HUES6 (cell line): ENCODE measurements at regions not wholly inside any gene's neighbourhood (a gene's known extent, or its start where the extent isn't known, plus 50 kb on each side); places are given as distances from the start of the nearest gene placed in this dataset.
"Not testable (repeated sequence)": the region's sequence is repeated elsewhere in the genome, so short reads cannot be mapped to it uniquely, and the experiment has no call there.

Source experiments
- H3K27ac ChIP-seq: 2 replicates; pipeline ENCODE4 v1.7.0; 2013; ENCODE audit warnings: low read depth, mild to moderate bottlenecking, low read length, inconsistent platforms
- H3K27me3 ChIP-seq: 2 replicates; pipeline ENCODE4 v1.6.1; 2013; ENCODE audit warnings: low read length; ENCODE audit not compliant: control insufficient read depth, insufficient read depth
- H3K36me3 ChIP-seq: 2 replicates; pipeline ENCODE4 v1.6.1; 2013; ENCODE audit warnings: low read length; ENCODE audit not compliant: control insufficient read depth, insufficient read depth
- H3K4me1 ChIP-seq: 2 replicates; pipeline ENCODE4 v1.6.1; 2013; ENCODE audit warnings: low read length; ENCODE audit not compliant: control insufficient read depth, insufficient read depth
- H3K4me3 ChIP-seq: 2 replicates; pipeline ENCODE4 v1.5.1; 2013; ENCODE audit warnings: low read depth, low read length
- H3K9ac ChIP-seq: one replicate; pipeline ENCODE4 v1.6.1; 2013; ENCODE audit warnings: mild to moderate bottlenecking, low read length
- H3K9me3 ChIP-seq: 2 replicates; pipeline ENCODE4 v1.6.1; 2013; ENCODE audit warnings: low read depth, low read length; ENCODE audit not compliant: control insufficient read depth, insufficient read depth

DNA sequence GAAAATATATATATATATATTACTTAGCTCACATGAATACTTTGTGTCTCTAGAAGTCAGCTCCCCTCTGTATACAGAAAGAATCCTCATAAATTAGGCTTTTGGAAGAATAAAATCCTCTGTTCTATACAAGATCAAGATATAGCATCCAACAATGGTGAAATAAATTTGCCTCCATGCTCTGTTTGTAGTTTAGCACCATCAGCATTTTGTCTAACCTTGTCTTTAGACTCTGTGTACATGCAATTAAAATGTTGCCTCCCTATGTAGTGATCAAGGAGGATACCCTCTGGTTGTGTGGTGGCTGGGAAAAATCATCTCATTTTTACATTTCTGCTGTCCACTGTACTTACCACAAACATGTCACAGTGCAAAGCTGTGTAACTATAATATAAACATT is 189.7 kb downstream of the C7orf25 start:
- Histone ChIP-seq H3K4me3 (no peak overlapping the region), H3K27me3 (no peaks in the 10 kb centered on the region), H3K4me1 (peaks cover 7% of the 10 kb centered on the region; the same call in 1 of the 2 replicates), H3K27ac (no peak overlapping the region), H3K9me3 (no peaks in the 10 kb centered on the region), H3K9ac (no peak overlapping the region), H3K36me3 (no peaks in the 10 kb centered on the region)

DNA sequence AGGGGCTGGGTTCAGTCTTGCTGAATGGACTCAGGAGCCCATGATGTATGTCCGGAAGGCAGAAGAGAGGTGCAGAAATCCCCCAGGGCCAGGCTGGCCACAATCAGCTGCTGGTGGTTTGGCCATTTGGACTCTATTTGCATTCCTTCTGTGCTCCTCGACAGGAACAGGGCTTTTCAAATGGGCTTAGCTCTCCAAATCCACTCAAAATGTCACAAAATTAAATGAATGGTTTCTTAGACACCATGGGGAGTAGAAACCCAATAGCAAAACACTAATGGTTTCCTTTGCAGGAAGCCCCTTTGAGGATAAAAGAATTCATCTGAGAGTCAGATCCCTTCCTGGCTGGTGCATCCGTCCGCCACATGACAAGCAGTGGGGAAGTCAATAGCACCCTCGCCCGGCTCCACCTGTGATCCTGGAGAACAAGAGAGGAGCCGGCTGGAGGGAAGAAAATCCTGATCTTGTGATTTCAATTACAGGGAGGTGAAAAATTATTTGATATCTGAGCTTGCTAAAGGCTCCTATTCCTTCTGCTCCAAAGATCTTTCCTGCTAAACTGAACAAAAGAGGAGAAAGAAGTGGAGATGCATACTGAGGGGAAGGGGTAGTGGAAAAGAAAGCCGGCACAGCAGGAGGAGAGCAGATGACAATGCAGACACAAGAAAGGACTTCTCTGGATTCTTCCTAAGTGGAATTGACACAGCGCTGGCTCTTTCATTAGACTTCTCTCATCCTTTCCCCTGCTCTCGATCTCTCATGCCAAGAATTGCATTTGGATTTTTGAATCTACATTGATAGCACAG is 190.7 kb downstream of the C7orf25 start:
- Histone ChIP-seq H3K36me3 (no peaks in the 10 kb centered on the region), H3K27ac (no peak overlapping the region), H3K9ac (no peak overlapping the region), H3K4me1 (peaks cover 7% of the 10 kb centered on the region; the same call in 1 of the 2 replicates), H3K9me3 (no peaks in the 10 kb centered on the region), H3K4me3 (no peak overlapping the region), H3K27me3 (no peaks in the 10 kb centered on the region)

DNA sequence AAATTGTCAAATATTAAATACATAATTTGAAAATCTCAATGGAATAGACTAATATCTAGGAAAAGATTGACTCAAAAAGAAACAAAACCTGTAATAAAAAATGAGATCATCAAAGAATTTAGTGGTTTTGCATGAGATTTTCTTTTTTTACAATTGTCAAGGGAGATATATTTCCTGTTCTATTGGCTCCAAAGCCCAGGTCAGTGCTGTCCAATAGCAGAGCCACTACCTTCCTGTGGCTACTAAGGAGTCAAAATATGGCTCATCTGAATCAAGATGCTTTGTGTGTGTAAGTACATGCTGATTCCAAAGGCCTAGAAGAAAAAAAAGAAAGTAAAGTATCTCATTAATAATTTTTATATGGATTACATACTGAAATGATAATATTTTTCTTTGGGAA is 191.9 kb downstream of the C7orf25 start:
- Histone ChIP-seq H3K36me3 (no peaks in the 10 kb centered on the region), H3K9ac (no peak overlapping the region), H3K9me3 (no peaks in the 10 kb centered on the region), H3K4me1 (peaks cover 7% of the 10 kb centered on the region; the same call in 1 of the 2 replicates), H3K27ac (no peak overlapping the region), H3K4me3 (no peak overlapping the region), H3K27me3 (no peaks in the 10 kb centered on the region)

DNA sequence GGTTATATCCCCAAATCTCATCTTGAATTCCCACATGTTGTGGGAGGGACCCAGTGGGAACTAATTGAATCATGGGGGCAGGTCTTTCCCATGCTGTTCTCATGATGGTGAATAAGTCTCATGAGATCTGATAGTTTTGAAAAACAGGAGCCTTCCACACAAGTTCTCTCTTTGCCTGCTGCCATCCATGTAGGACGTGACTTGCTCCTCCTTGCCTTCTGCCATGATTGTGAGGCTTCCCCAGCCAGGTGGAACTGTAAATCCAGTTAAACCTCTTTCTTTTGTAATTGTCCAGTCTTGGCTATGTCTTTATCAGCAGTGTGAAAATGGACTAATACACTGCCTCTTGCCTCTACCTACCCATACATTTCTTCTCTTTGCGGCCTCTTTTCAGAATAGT is 193.4 kb downstream of the C7orf25 start:
- H3K4me3 ChIP-seq, H3K27me3 ChIP-seq, H3K9me3 ChIP-seq, H3K4me1 ChIP-seq, H3K36me3 ChIP-seq, H3K9ac ChIP-seq, H3K27ac ChIP-seq: not testable (repeated sequence)

DNA sequence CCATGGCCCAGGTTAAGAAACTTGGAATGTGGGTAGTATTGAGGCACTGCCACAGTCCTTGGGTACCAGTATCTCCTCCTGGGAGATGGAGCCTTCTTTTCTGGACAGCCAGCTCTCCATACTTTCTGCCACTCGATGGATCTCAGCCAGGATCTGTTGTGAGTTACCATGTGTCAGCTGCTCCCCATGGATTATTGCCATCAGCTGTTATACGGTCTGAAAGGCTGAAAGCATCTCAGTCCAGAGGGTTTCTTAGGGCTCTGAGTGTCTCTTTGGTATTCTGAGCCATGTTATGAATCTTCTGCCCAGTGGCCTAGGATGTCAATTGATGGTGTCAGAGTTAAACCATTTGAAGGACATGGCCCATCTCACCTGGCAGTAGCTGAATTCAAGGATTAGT is 197.5 kb downstream of the C7orf25 start:
- Histone ChIP-seq H3K4me1 (no peaks in the 10 kb centered on the region), H3K9me3 (0 out of 2 replicates have a peak, but pooled peaks cover 5% of the 10 kb centered on the region), H3K27ac (no peak overlapping the region), H3K4me3 (no peak overlapping the region), H3K9ac (no peak overlapping the region), H3K27me3 (no peaks in the 10 kb centered on the region), H3K36me3 (no peaks in the 10 kb centered on the region)

DNA sequence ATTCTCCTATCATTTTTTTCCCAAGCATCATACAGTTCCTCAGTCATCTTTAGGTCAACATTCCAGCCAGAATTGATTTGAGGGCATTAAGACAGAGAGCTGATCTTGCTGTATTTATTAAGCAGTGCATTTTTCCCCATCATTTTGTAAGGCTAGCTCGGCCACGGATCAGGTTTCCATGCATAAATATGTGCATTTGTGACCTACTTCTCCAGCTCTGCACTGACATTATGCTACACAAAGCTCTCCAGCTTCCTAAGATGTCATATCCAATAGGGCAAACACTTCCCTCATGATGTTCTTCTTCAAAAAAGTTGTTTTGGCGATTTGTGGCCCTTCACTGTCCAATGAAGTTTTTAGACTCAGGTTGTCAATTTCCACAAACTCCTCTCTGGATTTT is 202.6 kb downstream of the C7orf25 start:
- H3K4me3 ChIP-seq, result no peak overlapping the region
- H3K27ac ChIP-seq, result no peak overlapping the region
- no peaks in the 10 kb centered on the region for H3K36me3 ChIP-seq
- H3K9ac ChIP-seq, result no peak overlapping the region
- H3K9me3 ChIP-seq, result 0 out of 2 replicates have a peak, but pooled peaks cover 5% of the 10 kb centered on the region
- no peaks in the 10 kb centered on the region for H3K27me3 ChIP-seq
- no peaks in the 10 kb centered on the region for H3K4me1 ChIP-seq

GRCh38 chr7:42704710-42705109 is 207.2 kb downstream of the C7orf25 start:
- Histone ChIP-seq H3K9me3 (no peaks in the 10 kb centered on the region), H3K27ac (no peak overlapping the region), H3K36me3 (no peaks in the 10 kb centered on the region), H3K4me3 (no peak overlapping the region), H3K4me1 (peaks cover 2% of the 10 kb centered on the region; the same call in 1 of the 2 replicates), H3K27me3 (no peaks in the 10 kb centered on the region), H3K9ac (no peak overlapping the region)

DNA sequence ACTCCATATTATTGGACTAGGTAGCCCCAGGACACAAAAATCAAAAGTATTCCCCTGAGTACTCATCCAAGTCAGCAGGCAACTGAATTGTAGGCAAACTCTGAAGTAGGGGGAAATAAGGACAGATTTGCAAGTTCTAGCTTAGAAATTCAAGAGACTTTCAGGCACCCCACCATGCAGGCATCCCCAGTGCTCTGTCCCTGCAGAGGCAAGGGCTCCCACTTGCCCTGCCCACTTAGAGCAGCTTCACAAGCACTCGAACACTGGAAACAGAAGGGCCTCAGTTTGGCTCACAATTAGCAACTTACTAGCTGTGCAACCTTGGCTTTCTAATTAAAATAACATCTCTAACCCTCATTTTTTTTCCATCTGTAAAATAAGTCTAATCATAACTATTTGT is 209.2 kb downstream of the C7orf25 start:
- Histone ChIP-seq H3K36me3 (no peaks in the 10 kb centered on the region), H3K27me3 (no peaks in the 10 kb centered on the region), H3K9me3 (no peaks in the 10 kb centered on the region), H3K27ac (no peak overlapping the region), H3K4me3 (no peak overlapping the region), H3K4me1 (peaks cover 2% of the 10 kb centered on the region; the same call in 1 of the 2 replicates), H3K9ac (no peak overlapping the region)

DNA sequence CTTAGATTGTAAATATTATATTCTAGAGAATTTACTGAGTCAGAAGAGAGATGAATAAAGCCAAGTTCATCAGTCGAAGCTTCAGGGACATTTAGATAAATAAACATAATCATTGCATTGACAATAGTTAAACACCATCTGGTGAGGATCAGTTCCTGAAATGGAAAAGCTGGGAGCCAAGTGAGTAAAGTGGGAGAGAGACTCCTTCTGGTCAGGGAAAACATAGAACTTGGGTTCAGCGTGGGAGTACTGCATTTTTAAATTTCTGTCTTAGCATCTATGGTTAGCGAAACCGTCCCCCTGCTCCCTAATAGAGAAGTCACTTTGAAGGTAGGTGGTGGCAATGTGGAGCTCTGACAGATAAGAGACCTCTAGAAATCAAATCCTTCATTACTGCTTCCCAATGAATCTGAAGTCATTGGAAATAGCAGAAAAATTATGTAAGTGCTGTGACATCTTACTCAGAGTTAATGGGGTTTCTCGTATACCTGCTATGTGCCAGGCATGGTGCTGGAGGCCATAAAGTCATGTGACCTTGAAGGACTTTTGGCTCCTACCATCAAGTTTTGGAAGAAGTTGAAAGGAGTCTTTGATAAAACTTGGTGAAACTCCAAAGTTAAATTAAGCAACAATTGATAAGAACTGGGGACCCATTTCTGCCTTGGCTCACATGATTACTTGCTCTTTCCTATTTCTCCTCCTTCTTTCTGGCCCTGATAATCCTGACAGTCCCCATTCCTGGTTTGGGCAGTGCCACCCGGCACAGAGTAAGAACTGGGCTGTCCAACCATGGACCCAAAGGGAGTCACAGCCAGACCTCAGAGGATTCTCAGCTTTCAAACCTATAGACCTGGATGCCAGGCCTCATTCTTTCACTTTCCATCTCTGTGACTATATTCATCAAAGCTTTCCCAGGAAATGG is 211.2 kb downstream of the C7orf25 start:
- Histone ChIP-seq H3K27me3 (no peaks in the 10 kb centered on the region), H3K4me1 (peaks cover 2% of the 10 kb centered on the region; the same call in 1 of the 2 replicates), H3K9me3 (no peaks in the 10 kb centered on the region), H3K36me3 (no peaks in the 10 kb centered on the region), H3K4me3 (no peak overlapping the region), H3K27ac (no peak overlapping the region), H3K9ac (no peak overlapping the region)

DNA sequence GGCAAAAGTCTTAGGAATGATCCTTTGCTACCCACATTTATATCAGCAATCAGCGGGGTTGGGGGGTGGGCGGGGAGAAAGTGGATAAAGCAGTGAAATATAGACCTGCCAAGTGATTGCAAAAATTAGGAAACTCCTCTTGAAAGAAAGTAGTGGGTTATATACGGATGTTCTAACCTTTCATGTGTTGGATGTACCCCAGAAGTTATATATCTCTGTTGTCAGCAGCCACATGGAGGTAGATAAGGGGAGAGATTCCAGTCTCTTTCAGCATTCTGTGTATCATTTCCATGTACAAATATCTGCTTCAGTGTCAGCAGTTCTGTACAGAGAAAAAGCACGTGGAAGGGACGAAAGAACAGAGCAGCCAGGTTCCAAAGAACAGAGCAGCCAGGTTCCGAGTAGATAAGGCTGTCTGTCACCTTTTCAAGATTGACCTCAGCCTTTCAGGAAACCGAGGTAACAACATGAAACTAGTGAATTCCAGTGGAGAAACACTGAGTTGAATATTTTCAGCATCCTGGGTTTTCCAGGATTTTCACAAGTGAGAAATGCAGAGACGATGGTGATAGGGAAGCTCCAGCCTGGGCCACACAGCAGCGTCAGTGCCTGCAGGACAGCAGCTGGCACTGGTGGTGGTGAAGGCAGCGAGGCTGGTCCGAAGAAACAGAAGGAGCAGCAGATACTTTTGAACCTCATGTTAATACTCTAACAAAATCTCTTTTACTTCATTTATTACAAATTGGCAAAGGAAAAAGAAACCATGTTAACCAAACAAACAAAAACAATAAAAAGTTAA is 212.3 kb downstream of the C7orf25 start:
- Histone ChIP-seq H3K9ac (no peak overlapping the region), H3K27me3 (no peaks in the 10 kb centered on the region), H3K27ac (no peak overlapping the region), H3K36me3 (no peaks in the 10 kb centered on the region), H3K4me1 (peaks cover 2% of the 10 kb centered on the region; the same call in 1 of the 2 replicates), H3K4me3 (no peak overlapping the region), H3K9me3 (no peaks in the 10 kb centered on the region)
